OCI-LY3 (cell line): ENCODE measurements at regions not wholly inside any gene's neighbourhood (a gene's known extent, or its start where the extent isn't known, plus 50 kb on each side); places are given as distances from the start of the nearest gene placed in this dataset.

Experiments
- H2AFZ ChIP-seq: fragments of 200-600, 300-600 bp; shearing (Covaris generic); 2 replicates; pipeline ENCODE4 v1.6.0; 2014; ENCODE audit warnings: antibody characterized with exemption, low read depth, low read length
- H3K27ac ChIP-seq: fragments of 200-600, 300-600 bp; sonication (generic); 2 replicates; pipeline ENCODE4 v1.5.1; 2014; ENCODE audit warnings: mild to moderate bottlenecking, low read length, moderate library complexity, mixed read lengths
- H3K27me3 ChIP-seq: fragments of 200-600, 300-600 bp; sonication (generic); 2 replicates; pipeline ENCODE4 v1.6.1; 2014; ENCODE audit warnings: low read depth, low read length, mixed read lengths
- H3K36me3 ChIP-seq: fragments of 200-600, 300-600 bp; sonication (generic); replicated peaks from 2 replicates; pipeline ENCODE3; 2014; ENCODE audit warnings: low read depth, low read length, mixed read lengths
- H3K4me1 ChIP-seq: fragments of 300-600, 200-600 bp; sonication (generic); 2 replicates; pipeline ENCODE4 v1.6.1; 2014; ENCODE audit warnings: low read length, mixed read lengths
- H3K4me2 ChIP-seq: fragments of 200-600, 300-600 bp; sonication (generic); 2 replicates; pipeline ENCODE4 v1.6.1; 2014; ENCODE audit warnings: low read length, mixed read lengths
- H3K4me3 ChIP-seq: fragments of 300-600, 200-600 bp; sonication (generic); 2 replicates; pipeline ENCODE4 v1.5.1; 2014; ENCODE audit warnings: antibody characterized with exemption, mild to moderate bottlenecking, low read length, moderate library complexity
- H3K79me2 ChIP-seq: fragments of 300-600, 200-600 bp; shearing (Covaris generic); 2 replicates; pipeline ENCODE4 v1.6.1; 2014; ENCODE audit warnings: mild to moderate bottlenecking, low read length, mixed read lengths
- H3K9ac ChIP-seq: fragments of 300-600, 200-600 bp; shearing (Covaris generic); 2 replicates; pipeline ENCODE4 v1.6.0; 2014; ENCODE audit warnings: mild to moderate bottlenecking, low read length, moderate library complexity
- H3K9me3 ChIP-seq: fragments of 200-600, 300-600 bp; shearing (Covaris generic); 2 replicates; pipeline ENCODE4 v1.6.1; 2014; ENCODE audit warnings: low read length, mixed read lengths; ENCODE audit not compliant: insufficient read depth
- H4K20me1 ChIP-seq: fragments of 200-600, 300-600 bp; sonication (generic); 2 replicates; pipeline ENCODE4 v1.6.1; 2016; ENCODE audit warnings: low read length, mixed read lengths; ENCODE audit not compliant: insufficient read depth
- EZH2phosphoT487 ChIP-seq: fragments of 200-600 bp; shearing (Covaris generic); IDR thresholded peaks from 2 replicates; pipeline ENCODE4 v1.6.1; 2018; ENCODE audit warnings: antibody characterized with exemption, mixed run types, low read depth
- TF ChIP-seq, protein P1 (sequence below): fragments of 200-600, 300-600 bp; sonication (generic); IDR thresholded peaks from 2 replicates; pipeline ENCODE4 v1.5.1; 2014; ENCODE audit warnings: antibody characterized with exemption, low read length, low read depth

DNA sequence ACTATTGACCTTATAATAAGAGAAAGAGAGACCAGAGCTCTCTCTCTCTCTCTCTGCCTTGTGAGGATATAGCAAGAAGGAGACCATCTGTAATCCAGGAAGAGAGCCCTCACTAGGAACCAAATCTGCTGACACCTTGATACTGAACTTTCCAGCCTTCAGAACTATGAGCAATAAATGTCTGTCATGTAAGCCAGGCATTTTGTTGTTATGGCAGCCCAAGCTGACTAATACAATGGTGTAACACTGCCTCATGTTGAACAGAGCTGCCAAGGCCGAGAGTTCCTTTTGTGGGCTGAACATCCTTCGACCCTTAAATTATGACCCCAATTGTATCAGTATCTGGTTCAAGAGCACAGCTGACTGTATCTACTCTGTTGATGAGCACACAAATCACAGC, 108.0 kb downstream of the LRRC30 start:
- Histone ChIP-seq H2AFZ (no peak overlapping the region), H3K4me2 (no peak overlapping the region), H3K79me2 (no peaks in the 10 kb centered on the region), H3K27ac (no peak overlapping the region), H3K36me3 (no peaks in the 10 kb centered on the region), H3K4me3 (no peak overlapping the region), H3K9me3 (no peaks in the 10 kb centered on the region), H4K20me1 (no peaks in the 10 kb centered on the region), H3K9ac (no peak overlapping the region), H3K4me1 (no peaks in the 10 kb centered on the region; the same call in 1 of the 2 replicates), H3K27me3 (no peaks in the 10 kb centered on the region)
- TF ChIP-seq EZH2phosphoT487, result no peak
- TF ChIP-seq, protein P1, sequence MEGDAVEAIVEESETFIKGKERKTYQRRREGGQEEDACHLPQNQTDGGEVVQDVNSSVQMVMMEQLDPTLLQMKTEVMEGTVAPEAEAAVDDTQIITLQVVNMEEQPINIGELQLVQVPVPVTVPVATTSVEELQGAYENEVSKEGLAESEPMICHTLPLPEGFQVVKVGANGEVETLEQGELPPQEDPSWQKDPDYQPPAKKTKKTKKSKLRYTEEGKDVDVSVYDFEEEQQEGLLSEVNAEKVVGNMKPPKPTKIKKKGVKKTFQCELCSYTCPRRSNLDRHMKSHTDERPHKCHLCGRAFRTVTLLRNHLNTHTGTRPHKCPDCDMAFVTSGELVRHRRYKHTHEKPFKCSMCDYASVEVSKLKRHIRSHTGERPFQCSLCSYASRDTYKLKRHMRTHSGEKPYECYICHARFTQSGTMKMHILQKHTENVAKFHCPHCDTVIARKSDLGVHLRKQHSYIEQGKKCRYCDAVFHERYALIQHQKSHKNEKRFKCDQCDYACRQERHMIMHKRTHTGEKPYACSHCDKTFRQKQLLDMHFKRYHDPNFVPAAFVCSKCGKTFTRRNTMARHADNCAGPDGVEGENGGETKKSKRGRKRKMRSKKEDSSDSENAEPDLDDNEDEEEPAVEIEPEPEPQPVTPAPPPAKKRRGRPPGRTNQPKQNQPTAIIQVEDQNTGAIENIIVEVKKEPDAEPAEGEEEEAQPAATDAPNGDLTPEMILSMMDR, result no peak

DNA sequence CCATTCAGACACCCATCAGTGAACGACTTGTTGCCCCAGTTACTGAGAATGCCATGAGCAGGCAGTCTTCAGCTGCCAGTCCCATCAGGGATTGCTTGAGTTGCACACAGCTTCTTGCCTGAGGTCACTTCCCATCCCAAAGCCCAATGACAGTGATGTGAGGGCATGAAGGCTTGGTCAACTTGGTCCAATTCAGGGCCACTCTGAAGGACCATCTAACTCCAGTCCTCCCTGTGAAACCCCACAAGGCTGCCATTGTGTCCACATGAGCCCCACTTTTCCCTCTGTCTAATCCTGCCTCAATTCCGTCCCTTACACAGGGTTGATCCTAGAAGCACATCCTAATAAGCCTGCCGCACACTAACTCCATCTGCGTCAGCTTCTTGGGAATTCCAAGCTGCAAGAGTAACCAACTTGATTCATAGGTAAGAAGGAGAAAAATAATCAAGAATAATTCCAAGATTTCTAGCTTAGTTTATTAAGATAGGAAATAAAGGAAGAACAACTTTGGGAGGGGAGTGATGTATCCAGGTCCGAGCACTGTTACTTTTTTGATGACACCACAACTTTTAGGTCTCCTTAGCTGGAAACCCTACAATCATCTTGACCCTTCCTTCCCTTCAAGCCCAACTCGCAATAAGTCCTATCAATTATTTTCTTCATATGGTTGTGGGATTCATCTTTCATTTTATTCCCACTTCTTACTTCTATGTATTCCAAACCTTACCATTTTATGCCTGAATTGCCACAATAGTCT, 110.9 kb downstream of the LRRC30 start:
- TF ChIP-seq, protein P1, result no peak
- no peak for TF ChIP-seq EZH2phosphoT487
- no peaks in the 10 kb centered on the region for H3K9me3 ChIP-seq
- no peaks in the 10 kb centered on the region for H3K27me3 ChIP-seq
- no peak overlapping the region for H3K27ac ChIP-seq
- no peak overlapping the region for H2AFZ ChIP-seq
- no peak overlapping the region for H3K4me3 ChIP-seq
- no peaks in the 10 kb centered on the region for H4K20me1 ChIP-seq
- H3K4me1 ChIP-seq, result no peaks in the 10 kb centered on the region
- H3K9ac ChIP-seq, result no peak overlapping the region
- no peaks in the 10 kb centered on the region for H3K79me2 ChIP-seq
- H3K4me2 ChIP-seq, result no peak overlapping the region
- H3K36me3 ChIP-seq, result no peaks in the 10 kb centered on the region

DNA sequence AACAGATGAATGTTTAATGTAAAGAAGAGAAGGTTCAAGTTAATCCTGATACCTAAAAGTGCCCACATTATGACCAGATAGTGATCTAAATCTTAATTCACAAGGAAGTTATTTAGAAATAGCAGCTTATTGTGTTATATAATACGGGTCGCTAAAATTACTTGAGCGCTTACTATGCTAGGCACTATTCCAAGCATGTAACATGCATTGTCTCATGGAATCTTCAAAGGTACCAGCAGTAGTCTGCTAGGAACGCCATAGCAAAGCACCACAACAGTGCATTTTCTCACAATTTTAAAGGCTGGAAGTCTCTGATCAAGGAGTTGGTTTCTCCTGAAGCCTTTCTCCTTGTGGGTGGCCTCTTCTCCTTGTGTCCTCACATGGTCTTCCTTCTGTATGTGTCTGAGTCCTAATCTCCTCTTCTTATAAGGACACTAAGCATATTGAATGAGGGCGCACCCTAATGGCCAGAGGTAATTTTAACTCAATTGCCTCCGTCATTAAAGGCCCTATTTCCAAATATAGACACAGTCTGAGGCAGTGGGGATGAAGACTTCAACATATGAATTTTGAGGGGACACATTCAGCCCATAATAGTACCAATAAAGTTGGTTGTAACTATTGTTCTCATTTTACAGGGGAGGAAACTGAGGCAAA, 118.4 kb downstream of the LRRC30 start:
- Histone ChIP-seq H3K4me1 (no peaks in the 10 kb centered on the region), H3K27ac (no peak overlapping the region), H2AFZ (no peak overlapping the region), H3K79me2 (no peaks in the 10 kb centered on the region), H3K36me3 (no peaks in the 10 kb centered on the region), H3K9me3 (no peaks in the 10 kb centered on the region), H4K20me1 (no peaks in the 10 kb centered on the region), H3K4me2 (no peak overlapping the region), H3K27me3 (no peaks in the 10 kb centered on the region), H3K9ac (no peak overlapping the region), H3K4me3 (no peak overlapping the region)
- no peak for TF ChIP-seq EZH2phosphoT487
- TF ChIP-seq, protein P1, result no peak

DNA sequence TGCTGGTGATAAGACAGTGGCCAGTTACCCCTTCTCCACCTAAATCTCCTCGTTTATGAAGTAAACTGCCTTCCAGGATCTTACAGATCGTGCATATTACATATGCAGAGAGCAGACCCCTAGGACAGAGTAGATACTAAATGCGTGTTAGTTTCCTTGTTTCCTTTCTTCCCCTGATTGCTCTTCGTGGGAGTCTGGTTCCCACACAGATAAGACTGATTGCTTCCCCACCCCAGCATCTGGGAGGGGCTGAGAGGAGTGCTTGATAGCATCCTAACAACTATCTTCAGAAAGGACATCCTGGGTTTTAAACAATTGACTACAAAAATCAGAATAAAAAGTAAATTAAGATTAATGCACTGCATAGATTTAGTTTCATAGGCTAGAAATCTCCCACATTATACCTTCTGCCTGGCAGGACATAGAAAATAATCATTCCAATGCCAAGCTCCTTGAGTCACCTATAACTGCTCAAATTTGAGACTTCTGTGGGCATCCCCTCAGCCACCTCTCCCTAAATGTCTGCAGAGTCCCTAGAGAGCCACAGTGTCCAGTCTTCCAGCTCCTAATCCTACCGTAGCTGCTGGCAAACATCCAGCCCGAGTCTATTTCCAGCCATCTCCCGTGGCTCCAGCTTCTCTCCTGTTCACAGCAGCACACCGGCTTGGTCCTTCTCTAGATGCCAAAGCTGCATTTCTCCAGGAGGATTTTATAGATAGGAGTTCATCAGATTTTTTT, 128.3 kb downstream of the LRRC30 start:
- Histone ChIP-seq H3K4me1 (no peaks in the 10 kb centered on the region), H3K79me2 (no peaks in the 10 kb centered on the region), H3K27me3 (no peaks in the 10 kb centered on the region), H3K36me3 (no peaks in the 10 kb centered on the region), H2AFZ (no peak overlapping the region), H3K4me3 (no peak overlapping the region), H3K9me3 (no peaks in the 10 kb centered on the region), H3K4me2 (no peak overlapping the region), H3K9ac (no peak overlapping the region), H3K27ac (no peak overlapping the region), H4K20me1 (no peaks in the 10 kb centered on the region)
- TF ChIP-seq EZH2phosphoT487, result no peak
- TF ChIP-seq, protein P1, result no peak
